GM23248 (cell line): ENCODE measurements at regions not wholly inside any gene's neighbourhood (a gene's known extent, or its start where the extent isn't known, plus 50 kb on each side); places are given as distances from the start of the nearest gene placed in this dataset.

Experiments used
- EZH2 ChIP-seq: fragments of 200-600 bp; sonication (generic); IDR thresholded peaks from 2 replicates; pipeline ENCODE4 v1.6.1; 2018; ENCODE audit warnings: antibody characterized with exemption, mild to moderate bottlenecking; ENCODE audit not compliant: insufficient read depth, poor library complexity, severe bottlenecking
- EZH2phosphoT487 ChIP-seq: fragments of 200-600 bp; sonication (generic); IDR thresholded peaks from 2 replicates; pipeline ENCODE4 v1.6.1; 2018; ENCODE audit warnings: antibody characterized with exemption, moderate library complexity, mild to moderate bottlenecking, low read depth; ENCODE audit not compliant: insufficient read depth

GRCh38 chr1:244210884-244211558 lies 159.9 kb downstream of the ZBTB18 start:
- no peak for TF ChIP-seq EZH2phosphoT487
- no peak for TF ChIP-seq EZH2
